Muscle of back (tissue), 3 donors: ENCODE measurements at regions not wholly inside any gene's neighbourhood (a gene's known extent, or its start where the extent isn't known, plus 50 kb on each side); places are given as distances from the start of the nearest gene placed in this dataset.

Experiments used
- DNase-seq, 3 donors: peaks; one replicate each; pipeline versions ENCODE4 v3.0.0 to v3.0.0-alpha.2; 2013

DNA sequence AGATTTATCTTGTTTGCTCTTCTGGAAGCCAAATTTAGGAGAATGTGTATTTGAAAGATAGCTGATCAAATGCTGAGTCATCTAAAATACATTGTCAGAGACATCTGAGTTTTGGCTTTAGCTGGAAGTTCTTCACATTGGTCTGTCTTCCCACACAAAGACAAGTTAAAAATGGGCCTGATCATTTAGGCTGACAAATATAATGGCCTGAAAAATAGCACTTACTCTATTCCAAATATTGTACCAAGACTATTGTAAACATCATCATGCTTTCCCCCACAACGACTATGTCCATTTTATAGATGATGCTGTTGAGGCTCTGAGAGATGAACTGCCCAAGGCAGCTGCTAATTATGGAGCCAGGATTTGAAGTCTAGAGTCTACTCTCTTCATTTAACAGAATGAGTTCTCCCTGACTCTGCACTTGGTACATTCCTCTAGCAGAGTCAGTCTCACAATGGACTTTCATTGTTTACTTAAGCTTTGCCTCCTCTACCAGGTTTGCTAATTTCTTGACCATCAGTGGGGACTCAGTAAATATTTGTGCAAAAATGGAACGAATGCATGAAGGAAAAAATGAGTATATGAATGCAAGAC, 619.4 kb upstream of the KLF4 start:
- DNase-seq, result peak in 1 of 3 donors; percentile 46

DNA sequence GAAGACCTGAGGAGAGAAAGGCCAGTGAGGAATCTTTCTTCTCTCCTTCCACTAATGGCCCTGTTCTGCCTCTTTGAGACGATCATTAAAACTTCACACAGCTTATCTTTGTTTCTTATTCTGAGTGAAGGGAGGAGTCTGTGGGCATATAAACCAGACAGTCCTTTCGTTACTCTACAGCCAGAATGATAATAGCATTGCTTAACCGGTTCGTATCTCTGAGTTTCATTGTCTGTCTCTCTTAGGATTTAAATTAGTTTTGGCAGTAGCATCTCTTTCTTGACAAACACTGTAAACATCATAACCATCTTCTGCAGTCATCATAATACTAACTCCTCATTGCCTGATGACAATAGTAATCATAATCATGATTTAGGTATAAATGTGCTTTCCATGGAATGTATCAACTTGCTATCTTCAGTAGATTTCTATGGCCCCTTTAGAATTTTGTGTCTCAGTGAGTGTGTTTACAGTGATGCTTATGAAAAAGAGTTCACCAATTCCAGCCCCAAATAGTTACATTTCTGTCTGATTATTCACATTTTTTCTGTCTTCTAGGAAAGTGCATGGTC, 618.8 kb upstream of the KLF4 start:
- DNase-seq, result no peak

GRCh38 chr9:108105885-108106284, 616.3 kb upstream of the KLF4 start:
- no peak for DNase-seq

DNA sequence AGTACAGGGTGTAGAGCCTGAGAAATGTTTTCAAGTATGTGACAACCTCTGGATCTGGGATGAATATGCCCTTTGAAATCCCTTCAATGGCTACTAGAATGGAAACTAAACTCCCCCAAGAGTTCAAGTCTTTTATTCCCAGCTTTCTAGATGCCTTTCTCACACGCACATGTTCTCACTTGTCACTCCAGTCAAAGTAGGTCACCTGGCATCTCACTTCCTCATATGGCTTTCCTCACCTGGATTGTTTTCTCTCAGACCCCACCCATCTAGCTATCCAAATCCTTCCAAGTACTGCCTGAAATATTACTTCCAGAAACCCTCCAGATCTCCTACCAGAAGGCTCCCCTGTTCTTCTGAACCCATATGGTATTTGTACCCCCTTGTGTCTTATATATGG, 615.4 kb upstream of the KLF4 start:
- no peak for DNase-seq

DNA sequence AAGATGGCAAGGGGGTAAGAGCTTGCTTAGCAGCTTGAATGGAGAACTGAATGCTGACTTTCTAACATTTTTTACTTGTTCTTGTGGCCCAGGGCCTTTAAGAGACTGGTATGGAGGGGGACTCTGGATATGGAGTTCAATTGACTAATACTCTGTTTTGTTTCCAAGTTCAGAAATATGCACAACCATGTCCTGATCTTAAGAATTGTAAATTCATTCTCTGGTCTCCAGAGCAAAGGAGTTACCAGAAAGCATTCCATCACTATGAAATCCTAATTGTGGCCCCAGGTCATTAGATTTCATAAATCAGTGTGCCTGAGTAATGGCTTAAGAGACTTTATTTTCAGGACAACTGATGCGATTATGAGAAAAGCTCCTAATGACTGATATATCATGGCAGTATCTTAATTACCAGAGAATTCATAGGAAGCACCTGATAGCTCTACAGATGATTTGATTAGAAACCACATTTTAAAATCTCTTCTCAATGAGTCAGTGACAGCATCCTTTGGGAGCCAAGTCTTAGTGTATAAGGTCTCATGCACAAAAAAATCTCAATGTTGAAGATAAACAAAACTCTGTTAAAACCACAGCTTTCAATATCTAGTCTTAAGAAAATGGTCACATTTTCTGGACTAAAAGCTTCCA, 613.6 kb upstream of the KLF4 start:
- no peak for DNase-seq

- DNase-seq, result no peak
These were observed 611.8 kb upstream of the KLF4 start for GRCh38 chr9:108101410-108101809.

DNA sequence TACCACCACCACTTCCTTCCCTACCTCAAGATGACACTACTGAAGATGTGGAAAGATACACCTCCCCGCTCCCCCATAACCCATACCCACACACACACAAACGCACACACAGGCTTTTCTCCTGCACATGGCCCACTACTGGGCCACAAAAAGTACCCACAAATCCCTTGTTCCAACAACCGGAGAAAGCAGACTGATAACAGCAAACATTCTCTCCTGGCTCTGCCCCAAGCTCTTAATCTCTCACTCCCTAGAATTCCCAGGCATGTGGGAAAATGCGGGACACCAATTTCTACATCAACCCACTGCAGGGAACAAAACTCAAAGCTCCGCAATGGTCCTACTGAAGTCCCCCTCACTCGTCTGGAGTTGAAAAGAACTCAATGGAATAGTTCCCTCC, 611.0 kb upstream of the KLF4 start:
- DNase-seq, result no peak

GRCh38 chr9:108099854-108100253, 610.3 kb upstream of the KLF4 start:
- no peak for DNase-seq

DNA sequence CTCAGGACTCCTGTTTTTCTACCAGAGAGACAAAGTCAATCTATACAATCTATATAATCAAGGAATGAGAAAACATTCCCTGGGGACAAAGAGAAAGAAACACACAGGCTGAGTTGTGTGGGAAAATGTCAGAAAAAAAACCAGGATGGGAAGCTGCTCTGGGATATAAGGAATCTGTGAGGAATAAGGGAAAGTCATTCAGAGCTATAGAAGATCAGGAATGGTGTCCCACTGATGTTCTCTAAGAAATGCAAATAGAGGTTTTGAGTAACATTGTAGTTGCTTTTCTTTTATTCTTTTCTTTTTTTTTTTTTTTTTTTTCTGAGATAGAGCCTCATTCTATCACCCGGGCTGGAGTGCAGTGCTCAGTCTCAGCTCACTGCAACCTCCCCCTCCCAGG, 605.9 kb upstream of the KLF4 start:
- no peak for DNase-seq

GRCh38 chr9:108094676-108094993, 605.1 kb upstream of the KLF4 start:
- no peak for DNase-seq

- no peak for DNase-seq
These were observed 604.5 kb upstream of the KLF4 start for GRCh38 chr9:108093773-108094675.

- DNase-seq, result no peak
These were observed 599.3 kb upstream of the KLF4 start for GRCh38 chr9:108088916-108089315.

DNA sequence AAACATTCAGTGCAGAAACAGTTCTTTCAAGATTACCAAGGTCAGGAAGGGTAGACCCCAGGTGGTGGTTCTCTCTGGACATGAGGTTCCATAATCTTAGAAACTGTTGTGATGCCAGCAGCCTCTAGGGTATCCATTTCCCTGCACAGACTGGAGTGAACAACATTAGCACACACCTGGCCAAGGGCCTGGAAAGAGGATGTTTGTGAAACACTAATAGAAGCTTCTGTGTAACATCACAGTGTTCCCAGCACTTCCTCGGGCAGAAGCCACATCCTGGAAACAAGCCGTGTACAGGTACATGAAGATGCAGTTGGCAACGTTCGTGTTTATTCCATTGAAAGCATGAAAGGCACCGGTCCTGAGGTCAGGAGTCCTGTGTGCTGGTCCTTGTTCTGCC, 598.2 kb upstream of the KLF4 start:
- DNase-seq, result no peak

DNA sequence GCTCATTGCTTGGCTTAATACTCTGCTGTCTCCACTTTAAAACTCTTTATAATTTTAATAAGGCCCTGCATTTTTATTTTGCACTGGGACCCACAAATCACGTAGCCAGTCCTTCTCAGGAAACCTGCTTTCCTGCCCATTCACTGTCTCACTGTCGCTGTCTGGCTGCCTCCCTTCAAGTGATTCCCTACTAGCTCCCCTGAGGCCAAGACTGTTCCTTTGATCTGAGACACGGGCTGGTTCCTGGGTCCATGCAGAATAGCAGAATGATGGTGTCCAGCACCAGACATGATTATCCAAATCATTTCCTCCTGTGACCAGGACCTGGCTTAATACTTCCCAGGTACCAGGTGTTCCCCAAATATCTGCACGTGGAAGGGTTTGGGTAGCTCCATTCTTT, 597.1 kb upstream of the KLF4 start:
- DNase-seq, result no peak

GRCh38 chr9:108085294-108085693, 595.7 kb upstream of the KLF4 start:
- DNase-seq, result no peak

GRCh38 chr9:108083796-108084352, 594.3 kb upstream of the KLF4 start:
- DNase-seq, result no peak

DNA sequence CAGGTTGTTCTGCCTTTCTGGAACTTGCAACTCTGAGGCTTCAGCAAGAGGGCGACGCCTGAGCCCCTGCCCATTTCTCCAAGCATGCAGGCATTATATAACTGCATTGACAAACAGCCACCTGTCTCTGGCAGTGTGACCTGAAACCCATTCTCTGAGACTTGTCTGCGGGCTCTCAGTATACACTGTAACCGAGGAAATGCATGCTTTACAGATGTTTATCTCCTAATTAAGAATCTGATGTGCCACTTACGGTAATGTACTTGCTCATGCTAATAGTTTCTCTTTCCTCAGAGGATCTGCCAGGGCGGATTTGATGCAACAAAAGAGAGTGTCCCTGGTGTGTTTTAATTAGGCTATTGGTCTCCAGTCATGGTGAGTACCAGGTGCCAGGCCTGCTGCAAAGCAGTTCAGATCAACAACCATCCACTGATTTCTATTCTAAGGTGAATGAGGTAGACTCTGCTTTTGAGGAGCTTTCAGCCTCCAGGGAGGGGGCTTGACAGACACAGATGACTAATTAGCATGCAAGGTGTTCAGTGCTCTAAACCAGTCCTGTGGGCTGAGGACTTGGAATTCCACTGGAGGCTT, 593.7 kb upstream of the KLF4 start:
- no peak for DNase-seq

DNA sequence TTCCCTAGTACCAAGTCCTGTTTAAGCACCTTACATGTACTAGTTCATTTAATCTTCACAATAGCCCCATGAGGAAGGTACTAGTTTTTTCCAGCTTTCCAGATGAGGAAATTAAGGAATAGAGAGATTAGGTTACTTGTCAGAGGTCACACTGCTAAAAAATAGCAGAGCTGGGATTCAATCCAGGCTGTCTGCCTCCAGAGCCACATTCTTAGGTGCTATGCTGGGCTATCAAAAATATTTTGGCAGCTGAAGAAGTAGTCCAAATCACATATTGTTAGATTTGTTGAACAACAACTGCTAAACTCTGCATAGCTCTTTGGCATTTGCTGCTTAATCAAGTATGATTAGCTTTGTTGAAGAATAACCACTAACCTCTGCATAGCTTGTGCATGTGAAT, 591.5 kb upstream of the KLF4 start:
- no peak for DNase-seq

DNA sequence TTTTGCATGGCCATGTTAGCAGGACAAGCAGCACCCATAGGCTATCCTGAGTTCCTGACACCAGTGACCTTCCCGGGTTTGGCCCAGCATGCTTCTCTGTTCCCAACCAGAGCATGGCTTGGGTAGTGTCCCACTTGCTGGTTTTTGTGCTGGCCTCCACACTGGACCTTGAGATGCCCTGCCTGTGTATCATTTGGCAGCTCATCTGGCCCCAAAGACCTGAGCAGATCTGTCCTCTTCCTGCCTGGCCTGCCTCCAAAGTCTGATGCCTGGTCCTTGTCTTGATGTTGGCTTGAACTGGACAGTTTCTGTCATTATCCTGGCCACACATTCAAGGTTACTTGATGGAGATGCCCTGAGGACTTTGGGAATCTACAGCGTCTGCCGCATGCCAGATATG, 590.7 kb upstream of the KLF4 start:
- no peak for DNase-seq

GRCh38 chr9:108078811-108079210, 589.2 kb upstream of the KLF4 start:
- DNase-seq, result no peak

DNA sequence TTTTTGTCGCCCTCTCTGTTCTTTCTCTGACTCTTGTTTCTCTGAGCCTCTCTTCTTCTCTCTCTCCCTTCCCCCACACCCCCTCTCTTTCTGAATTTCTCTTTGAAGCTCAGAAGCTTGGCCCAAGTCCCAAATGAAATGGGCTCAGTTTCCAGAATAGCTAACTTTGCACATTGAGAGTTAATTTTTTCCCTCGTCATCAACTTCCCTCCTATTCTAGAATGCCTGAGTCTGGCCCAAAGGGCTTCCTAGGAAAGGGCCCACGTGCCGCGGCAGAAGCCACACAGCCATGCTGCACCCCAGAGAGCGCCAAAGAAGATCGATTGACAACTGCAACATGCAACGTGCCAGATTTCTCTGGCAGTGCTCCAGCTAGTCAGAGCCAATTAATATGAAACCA, 588.8 kb upstream of the KLF4 start:
- DNase-seq, result peak in 1 of 3 donors; percentile 45

GRCh38 chr9:108077556-108077955, 588.0 kb upstream of the KLF4 start:
- DNase-seq, result peak in 1 of 3 donors; percentile 58
